CD4-positive, alpha-beta T cell (primary cell): ENCODE measurements at regions not wholly inside any gene's neighbourhood (a gene's known extent, or its start where the extent isn't known, plus 50 kb on each side); places are given as distances from the start of the nearest gene placed in this dataset.

Experiments used
- ATAC-seq: fragments of 200-7000 bp; cut with Tn5 transposase; one replicate; pipeline ENCODE4 v1.10.0; 2022; ENCODE audit warnings: mild to moderate bottlenecking; ENCODE audit not compliant: poor library complexity
- CTCF ChIA-PET: fragments of 350-600 bp; sonication (Branson Sonifier 250); formaldehyde crosslinking; loops from one replicate; lab custom pipeline; 2021; ENCODE audit warnings: antibody characterized with exemption, inconsistent platforms; lab: Charles Lee
- POLR2A ChIA-PET: fragments of 350-600 bp; sonication (Branson Sonifier 250); formaldehyde crosslinking; loops from one replicate; lab custom pipeline; 2021; ENCODE audit warnings: antibody characterized with exemption, inconsistent platforms; lab: Charles Lee
- DNase-seq, 14 experiments: peaks; one replicate each; pipeline ENCODE4 v3.0.0-alpha.2; 2013 to 2020; ENCODE audit warnings: mixed read lengths in 2 of 14
- H3K27ac ChIP-seq, 2 donors: one replicate each; pipeline versions ENCODE4 v1.5.1 to v1.7.0; 2013; ENCODE audit warnings: low read length in 2 of 2, low read depth in 1 of 2, mild to moderate bottlenecking in 1 of 2
- H3K27me3 ChIP-seq, 2 experiments: 1 replicate in 1 of 2; 2 replicates in 1 of 2; pipeline versions ENCODE4 v1.6.1 to v1.7.0; 2013; ENCODE audit warnings: low read length in 2 of 2, control low read depth in 1 of 2, mild to moderate bottlenecking in 1 of 2, moderate library complexity in 1 of 2; ENCODE audit not compliant: insufficient read depth in 2 of 2, control insufficient read depth in 1 of 2
- H3K36me3 ChIP-seq: one replicate; pipeline ENCODE4 v1.6.1; 2013; ENCODE audit warnings: low read length, control low read depth; ENCODE audit not compliant: insufficient read depth
- H3K4me1 ChIP-seq: one replicate; pipeline ENCODE4 v1.6.1; 2013; ENCODE audit warnings: low read length, control low read depth; ENCODE audit not compliant: insufficient read depth
- H3K4me3 ChIP-seq: one replicate; pipeline ENCODE4 v1.5.1; 2013; ENCODE audit warnings: mild to moderate bottlenecking, low read length, moderate library complexity
- H3K9me3 ChIP-seq, 2 experiments: 1 replicate in 1 of 2; 2 replicates in 1 of 2; pipeline versions ENCODE4 v1.6.1 to v1.7.0; 2013; ENCODE audit warnings: low read length in 2 of 2, mild to moderate bottlenecking in 2 of 2, control low read depth in 1 of 2, moderate library complexity in 1 of 2; ENCODE audit not compliant: control insufficient read depth in 1 of 2, insufficient read depth in 1 of 2
- H3K27ac Mint-ChIP-seq: one replicate; pipeline ENCODE4 v1.8.0; 2020; ENCODE audit warnings: mixed read lengths
- H3K27me3 Mint-ChIP-seq: one replicate; pipeline ENCODE4 v1.8.0; 2021; ENCODE audit warnings: mixed read lengths
- H3K36me3 Mint-ChIP-seq: one replicate; pipeline ENCODE4 v1.8.0; 2021; ENCODE audit warnings: low read depth, mixed read lengths
- H3K4me1 Mint-ChIP-seq: one replicate; pipeline ENCODE4 v1.8.0; 2021; ENCODE audit warnings: low read depth, mixed read lengths
- H3K4me3 Mint-ChIP-seq: one replicate; pipeline ENCODE4 v1.8.0; 2020; ENCODE audit warnings: mild to moderate bottlenecking, mixed read lengths
- H3K9me3 Mint-ChIP-seq: one replicate; pipeline ENCODE4 v1.8.0; 2020; ENCODE audit warnings: mixed read lengths
- intact Hi-C, 2 experiments: fragments of 100-400 bp; cut with DNase I in 1 of 2; cut with micrococcal nuclease in 1 of 2; formaldehyde crosslinking; loops; one replicate each; pipeline versions ENCODE4 v1.15.1 to v1.9.0; 2023 to 2025; cut with DNase I, micrococcal nuclease
- TF ChIP-seq, protein P1 (sequence below): fragments of 200-600 bp; IDR thresholded peaks from one replicate; pipeline ENCODE4 v1.8.0; 2022; ENCODE audit warnings: antibody characterized with exemption, mild to moderate bottlenecking

DNA sequence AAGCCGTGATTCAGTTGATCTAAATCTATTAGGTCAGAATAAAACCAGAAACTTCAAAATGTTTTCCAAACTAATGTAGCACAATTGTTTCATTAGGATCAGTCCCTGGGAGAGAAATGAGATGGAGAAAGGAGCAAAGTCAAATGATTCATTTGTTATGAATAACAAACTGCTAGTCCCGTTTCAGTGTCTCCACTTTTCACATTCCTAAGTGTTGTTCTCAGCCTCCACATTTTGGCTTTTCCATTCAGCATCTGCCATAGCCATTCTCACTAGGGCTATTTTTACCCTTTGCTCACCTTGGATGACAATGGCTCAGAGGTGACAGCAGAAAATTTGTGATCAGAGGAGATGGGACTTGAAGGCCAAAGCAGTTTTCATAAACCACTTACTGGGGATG is 314.1 kb upstream of the KIF2A start:
- H3K27me3 ChIP-seq: no peaks in the 10 kb centered on the region
- no peak overlapping the region for H3K27ac ChIP-seq
- TF ChIP-seq, protein P1, sequence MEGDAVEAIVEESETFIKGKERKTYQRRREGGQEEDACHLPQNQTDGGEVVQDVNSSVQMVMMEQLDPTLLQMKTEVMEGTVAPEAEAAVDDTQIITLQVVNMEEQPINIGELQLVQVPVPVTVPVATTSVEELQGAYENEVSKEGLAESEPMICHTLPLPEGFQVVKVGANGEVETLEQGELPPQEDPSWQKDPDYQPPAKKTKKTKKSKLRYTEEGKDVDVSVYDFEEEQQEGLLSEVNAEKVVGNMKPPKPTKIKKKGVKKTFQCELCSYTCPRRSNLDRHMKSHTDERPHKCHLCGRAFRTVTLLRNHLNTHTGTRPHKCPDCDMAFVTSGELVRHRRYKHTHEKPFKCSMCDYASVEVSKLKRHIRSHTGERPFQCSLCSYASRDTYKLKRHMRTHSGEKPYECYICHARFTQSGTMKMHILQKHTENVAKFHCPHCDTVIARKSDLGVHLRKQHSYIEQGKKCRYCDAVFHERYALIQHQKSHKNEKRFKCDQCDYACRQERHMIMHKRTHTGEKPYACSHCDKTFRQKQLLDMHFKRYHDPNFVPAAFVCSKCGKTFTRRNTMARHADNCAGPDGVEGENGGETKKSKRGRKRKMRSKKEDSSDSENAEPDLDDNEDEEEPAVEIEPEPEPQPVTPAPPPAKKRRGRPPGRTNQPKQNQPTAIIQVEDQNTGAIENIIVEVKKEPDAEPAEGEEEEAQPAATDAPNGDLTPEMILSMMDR: no peak
- no peaks in the 10 kb centered on the region for H3K4me1 ChIP-seq
- no peaks in the 10 kb centered on the region for H3K36me3 ChIP-seq
- Mint-ChIP-seq H3K9me3 (no peaks in the 10 kb centered on the region), H3K4me1 (no peaks in the 10 kb centered on the region), H3K27me3 (no peaks in the 10 kb centered on the region), H3K36me3 (no peaks in the 10 kb centered on the region), H3K27ac (no peak overlapping the region), H3K4me3 (no peak overlapping the region)
- ATAC-seq: no peak
- ChIA-PET CTCF (no interaction called here), POLR2A (no interaction called here)
- no peak overlapping the region for H3K4me3 ChIP-seq
- H3K9me3 ChIP-seq: peaks cover 0 to 4% of the 10 kb centered on the region in 2 experiments
- no peak for DNase-seq
- intact Hi-C loops: no loop called here

DNA sequence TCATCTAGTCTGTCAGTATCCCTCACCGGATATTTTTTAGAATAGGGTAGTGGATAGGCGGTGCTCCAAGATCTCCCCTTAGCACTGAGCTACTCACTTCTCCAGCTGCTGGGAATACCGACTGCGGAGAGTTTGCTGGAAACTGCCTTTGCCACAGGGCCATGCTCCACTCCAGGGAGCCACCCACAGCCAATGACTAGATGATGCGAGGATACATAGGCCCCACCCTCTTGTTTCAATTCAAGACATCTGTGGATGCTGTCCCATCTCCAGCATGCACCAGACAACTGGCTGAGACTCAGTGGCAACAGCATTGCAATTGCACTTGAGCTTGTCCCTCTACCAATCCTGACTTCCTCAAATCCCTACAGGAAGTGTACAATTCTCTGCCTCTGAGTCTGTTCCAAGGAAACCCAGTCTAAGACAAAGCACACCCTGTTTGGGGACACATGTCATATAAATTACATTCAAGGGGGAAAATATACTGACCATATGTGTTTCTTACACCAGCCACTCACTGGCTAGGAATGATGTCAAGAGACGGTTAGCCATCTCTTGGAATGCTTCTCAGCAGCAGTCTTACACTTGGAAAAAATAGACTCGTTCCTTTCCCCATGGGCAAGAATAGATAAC is 312.6 kb upstream of the KIF2A start:
- Mint-ChIP-seq H3K4me3 (no peak overlapping the region), H3K27me3 (no peaks in the 10 kb centered on the region), H3K9me3 (no peaks in the 10 kb centered on the region), H3K36me3 (no peaks in the 10 kb centered on the region), H3K27ac (no peak overlapping the region), H3K4me1 (no peaks in the 10 kb centered on the region)
- intact Hi-C loops: no loop called here
- DNase-seq: no peak
- Histone ChIP-seq H3K4me3 (no peak overlapping the region), H3K36me3 (no peaks in the 10 kb centered on the region), H3K4me1 (no peaks in the 10 kb centered on the region), H3K27me3 (no peaks in the 10 kb centered on the region), H3K9me3 (no peaks in the 10 kb centered on the region), H3K27ac (no peak overlapping the region)
- ChIA-PET POLR2A (no interaction called here), CTCF (no interaction called here)
- TF ChIP-seq, protein P1: no peak
- ATAC-seq: no peak

DNA sequence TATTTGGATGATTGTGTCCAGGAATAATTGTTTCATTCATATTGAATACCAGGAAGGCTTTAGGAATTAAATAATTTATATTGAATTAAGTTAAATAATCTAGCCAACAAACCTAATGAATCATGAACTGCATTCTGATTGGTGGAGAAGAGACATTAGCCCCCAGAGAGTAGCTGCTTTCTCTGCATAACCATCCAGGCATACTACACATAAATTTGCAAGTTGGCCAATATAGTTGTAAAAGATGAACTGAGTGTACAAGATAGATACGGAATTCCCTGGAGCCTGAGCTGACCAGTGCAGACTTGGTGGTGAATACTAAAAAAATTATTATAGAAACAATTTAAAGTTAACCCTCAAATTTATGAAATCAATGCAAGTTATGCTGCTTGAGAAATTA is 311.8 kb upstream of the KIF2A start:
- Histone ChIP-seq H3K4me1 (no peaks in the 10 kb centered on the region), H3K4me3 (no peak overlapping the region), H3K9me3 (no peaks in the 10 kb centered on the region), H3K27me3 (no peaks in the 10 kb centered on the region), H3K36me3 (no peaks in the 10 kb centered on the region), H3K27ac (no peak overlapping the region)
- ATAC-seq (no peak), DNase-seq (no peak)
- POLR2A ChIA-PET: no interaction called here
- intact Hi-C loops: no loop called here
- Mint-ChIP-seq H3K4me1 (no peaks in the 10 kb centered on the region), H3K4me3 (no peak overlapping the region), H3K9me3 (no peaks in the 10 kb centered on the region), H3K27me3 (no peaks in the 10 kb centered on the region), H3K36me3 (no peaks in the 10 kb centered on the region), H3K27ac (no peak overlapping the region)
- TF ChIP-seq, protein P1: no peak
- CTCF ChIA-PET: no interaction called here
